Left lung (tissue), 4 donors: ENCODE measurements at regions not wholly inside any gene's neighbourhood (a gene's known extent, or its start where the extent isn't known, plus 50 kb on each side); places are given as distances from the start of the nearest gene placed in this dataset.

Source experiments
- ATAC-seq: fragments of 200-7000 bp; cut with Tn5 transposase; one replicate; pipeline ENCODE4 v1.9.1; 2020; ENCODE audit warnings: moderate library complexity
- DNase-seq, 4 donors: peaks; one replicate each; pipeline ENCODE4 v3.0.0-alpha.2; 2013 to 2020
- H3K27ac ChIP-seq, 2 donors: fragments of 200-600 bp; sonication (generic) in 1 of 2; one replicate each; pipeline versions ENCODE4 v1.5.0 to v1.8.0; 2020 to 2021
- H3K27me3 ChIP-seq, 2 donors: fragments of 200-600 bp; sonication (generic) in 1 of 2; one replicate each; pipeline versions ENCODE4 v1.5.0 to v1.8.0; 2020 to 2021
- H3K36me3 ChIP-seq, 2 donors: fragments of 200-600 bp; sonication (generic) in 1 of 2; one replicate each; pipeline versions ENCODE4 v1.5.0 to v1.8.0; 2020 to 2021
- H3K4me1 ChIP-seq, 2 donors: fragments of 200-600 bp; one replicate each; pipeline ENCODE4 v1.8.0; 2021
- H3K4me3 ChIP-seq, 2 donors: fragments of 200-600 bp; sonication (generic) in 1 of 2; one replicate each; pipeline versions ENCODE4 v1.5.0 to v1.8.0; 2020 to 2021; ENCODE audit warnings: mild to moderate bottlenecking in 1 of 2
- H3K9me3 ChIP-seq, 2 donors: fragments of 200-600 bp; sonication (generic) in 1 of 2; one replicate each; pipeline versions ENCODE4 v1.5.0 to v1.8.0; 2020 to 2021
- intact Hi-C, 2 donors: fragments of 100-400 bp; cut with DNase I; formaldehyde crosslinking; loops; one replicate each; pipeline versions ENCODE4 v1.11.2 to v1.14.2; 2022
- TF ChIP-seq, protein P1 (sequence below), 2 donors: fragments of 200-600 bp; sonication (generic) in 1 of 2; IDR thresholded peaks; one replicate each; pipeline versions ENCODE4 v1.5.0 to v1.8.0; 2021; ENCODE audit warnings: antibody characterized with exemption in 2 of 2
- donor health status: DM: no; HTN: yes; CAD: no.
- donor health status: DM: no; HTN: no; CAD: no.

GRCh38 chr3:3599016-3599415, 200.2 kb upstream of the LRRN1 start:
- Histone ChIP-seq H3K27ac (no peak overlapping the region), H3K4me3 (no peak overlapping the region), H3K4me1 (no peaks in the 10 kb centered on the region), H3K27me3 (no peaks in the 10 kb centered on the region), H3K9me3 (peaks cover 0 to 2% of the 10 kb centered on the region in 2 donors), H3K36me3 (no peaks in the 10 kb centered on the region)
- ATAC-seq (no peak), DNase-seq (no peak)
- TF ChIP-seq, protein P1, sequence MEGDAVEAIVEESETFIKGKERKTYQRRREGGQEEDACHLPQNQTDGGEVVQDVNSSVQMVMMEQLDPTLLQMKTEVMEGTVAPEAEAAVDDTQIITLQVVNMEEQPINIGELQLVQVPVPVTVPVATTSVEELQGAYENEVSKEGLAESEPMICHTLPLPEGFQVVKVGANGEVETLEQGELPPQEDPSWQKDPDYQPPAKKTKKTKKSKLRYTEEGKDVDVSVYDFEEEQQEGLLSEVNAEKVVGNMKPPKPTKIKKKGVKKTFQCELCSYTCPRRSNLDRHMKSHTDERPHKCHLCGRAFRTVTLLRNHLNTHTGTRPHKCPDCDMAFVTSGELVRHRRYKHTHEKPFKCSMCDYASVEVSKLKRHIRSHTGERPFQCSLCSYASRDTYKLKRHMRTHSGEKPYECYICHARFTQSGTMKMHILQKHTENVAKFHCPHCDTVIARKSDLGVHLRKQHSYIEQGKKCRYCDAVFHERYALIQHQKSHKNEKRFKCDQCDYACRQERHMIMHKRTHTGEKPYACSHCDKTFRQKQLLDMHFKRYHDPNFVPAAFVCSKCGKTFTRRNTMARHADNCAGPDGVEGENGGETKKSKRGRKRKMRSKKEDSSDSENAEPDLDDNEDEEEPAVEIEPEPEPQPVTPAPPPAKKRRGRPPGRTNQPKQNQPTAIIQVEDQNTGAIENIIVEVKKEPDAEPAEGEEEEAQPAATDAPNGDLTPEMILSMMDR (IDR thresholded peaks at IDR 0.05), result no peak
- intact Hi-C loops, result no loop called here

- TF ChIP-seq, protein P1 (IDR thresholded peaks at IDR 0.05), result no peak
- DNase-seq (no peak), ATAC-seq (no peak)
- Histone ChIP-seq H3K27ac (no peak overlapping the region), H3K4me3 (no peak overlapping the region), H3K4me1 (no peaks in the 10 kb centered on the region), H3K9me3 (peaks cover 0 to 5% of the 10 kb centered on the region in 2 donors), H3K36me3 (no peaks in the 10 kb centered on the region), H3K27me3 (no peaks in the 10 kb centered on the region)
- intact Hi-C loops, result no loop called here
Measured at GRCh38 chr3:3594986-3595385, 204.2 kb upstream of the LRRN1 start.

GRCh38 chr3:3589715-3590130, 209.5 kb upstream of the LRRN1 start:
- H3K27me3 ChIP-seq, result no peaks in the 10 kb centered on the region
- intact Hi-C loops, result no loop called here
- H3K4me1 ChIP-seq, result peaks cover 0 to 3% of the 10 kb centered on the region in 2 donors
- peaks cover 0 to 2% of the 10 kb centered on the region in 2 donors for H3K9me3 ChIP-seq
- no peak overlapping the region for H3K4me3 ChIP-seq
- DNase-seq (no peak), ATAC-seq (no peak)
- TF ChIP-seq, protein P1 (IDR thresholded peaks at IDR 0.05), result no peak
- H3K36me3 ChIP-seq, result no peaks in the 10 kb centered on the region
- H3K27ac ChIP-seq, result no peak overlapping the region

DNA sequence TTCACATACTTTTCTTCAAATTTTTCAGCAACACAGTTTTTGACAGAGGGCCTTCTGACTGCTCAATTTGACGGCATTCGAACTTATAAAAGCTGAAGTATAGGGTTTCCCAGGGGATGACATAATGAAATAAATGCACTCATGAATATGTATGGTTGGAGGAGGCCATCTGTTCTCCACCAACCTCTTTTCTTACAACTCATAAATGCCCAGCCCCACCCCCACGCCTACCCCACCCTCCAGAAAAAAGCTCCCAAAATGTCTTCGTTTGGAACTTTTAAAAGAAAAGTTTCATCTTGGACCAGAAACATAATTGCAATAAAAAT, 211.6 kb upstream of the LRRN1 start:
- Histone ChIP-seq H3K9me3 (peaks cover 0 to 2% of the 10 kb centered on the region in 2 donors), H3K27me3 (no peaks in the 10 kb centered on the region), H3K4me1 (peaks cover 0 to 3% of the 10 kb centered on the region in 2 donors), H3K27ac (no peak overlapping the region), H3K36me3 (no peaks in the 10 kb centered on the region), H3K4me3 (no peak overlapping the region)
- TF ChIP-seq, protein P1 (IDR thresholded peaks at IDR 0.05), result no peak
- intact Hi-C loops, result no loop called here
- DNase-seq, result no peak
- ATAC-seq, result no peak

DNA sequence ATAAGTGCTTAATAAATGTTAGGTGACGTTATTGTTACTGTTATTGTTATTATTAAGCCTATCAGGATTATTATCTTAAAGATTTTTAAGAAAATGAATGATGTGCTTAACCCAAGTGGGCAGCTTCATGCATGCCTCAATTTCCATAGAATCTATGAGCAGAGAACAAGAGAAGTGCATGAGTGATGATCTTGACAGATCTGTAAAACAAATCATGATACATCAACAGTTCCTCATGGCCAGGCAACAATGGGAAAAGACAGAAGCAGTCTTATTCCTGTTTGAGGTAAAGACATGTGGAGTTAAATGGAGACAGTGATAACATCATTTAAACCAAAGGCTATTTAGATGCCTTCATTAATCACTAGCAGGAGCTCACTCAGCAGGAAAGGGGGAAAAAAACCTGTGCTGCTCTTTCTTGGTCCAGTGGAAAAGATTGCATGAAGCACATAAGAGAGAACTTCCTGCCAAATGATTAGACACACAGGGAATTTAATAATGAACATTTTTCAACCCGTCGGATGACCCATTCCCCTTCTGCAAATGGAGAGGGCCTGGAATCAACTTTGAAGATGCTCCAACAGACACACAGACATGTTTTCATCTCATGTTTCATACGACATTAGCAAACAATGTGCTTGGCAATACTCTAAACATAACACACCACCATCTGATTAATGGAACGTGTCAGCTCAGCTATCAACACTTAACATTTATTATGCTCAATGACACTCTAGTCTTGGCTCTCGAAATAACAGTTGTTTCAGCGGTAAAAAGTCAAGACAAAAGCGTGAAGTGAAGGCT, 212.2 kb upstream of the LRRN1 start:
- H3K36me3 ChIP-seq, result no peaks in the 10 kb centered on the region
- DNase-seq, result peak in 2 of 4 donors; percentile 10 to 15
- intact Hi-C loops, result no loop called here
- H3K4me1 ChIP-seq, result peaks cover 0 to 3% of the 10 kb centered on the region in 2 donors
- ATAC-seq, result peak; percentile 47
- TF ChIP-seq, protein P1 (IDR thresholded peaks at IDR 0.05), result no peak
- H3K4me3 ChIP-seq, result no peak overlapping the region
- H3K27ac ChIP-seq, result no peak overlapping the region
- H3K9me3 ChIP-seq, result peaks cover 0 to 2% of the 10 kb centered on the region in 2 donors
- no peaks in the 10 kb centered on the region for H3K27me3 ChIP-seq
